Gastroesophageal sphincter (tissue), 3 donors: ENCODE measurements at regions not wholly inside any gene's neighbourhood (a gene's known extent, or its start where the extent isn't known, plus 50 kb on each side); places are given as distances from the start of the nearest gene placed in this dataset.

Experiments used
- EP300 ChIP-seq: sonication (generic); formaldehyde crosslinking; IDR thresholded peaks from one replicate; pipeline ENCODE4 v1.6.1; 2017; ENCODE audit warnings: antibody characterized with exemption, mild to moderate bottlenecking
- POLR2A ChIP-seq, 2 donors: fragments of 450-650 bp; IDR thresholded peaks; one replicate each; pipeline ENCODE4 v1.6.1; 2017; ENCODE audit warnings: antibody characterized with exemption in 2 of 2, mild to moderate bottlenecking in 2 of 2, moderate library complexity in 1 of 2
- POLR2AphosphoS5 ChIP-seq: sonication (generic); formaldehyde crosslinking; IDR thresholded peaks from one replicate; pipeline ENCODE4 v1.6.1; 2017; ENCODE audit warnings: antibody characterized with exemption
- TF ChIP-seq, protein P1 (sequence below), 4 experiments: fragments of 200-600 bp in 2 of 4; fragments of 450-650 bp in 2 of 4; sonication (generic) in 1 of 4; IDR thresholded peaks; one replicate each; pipeline ENCODE4 v1.5.1; 2017 to 2019; ENCODE audit warnings: antibody characterized with exemption in 4 of 4, mild to moderate bottlenecking in 2 of 4, moderate library complexity in 2 of 4

DNA sequence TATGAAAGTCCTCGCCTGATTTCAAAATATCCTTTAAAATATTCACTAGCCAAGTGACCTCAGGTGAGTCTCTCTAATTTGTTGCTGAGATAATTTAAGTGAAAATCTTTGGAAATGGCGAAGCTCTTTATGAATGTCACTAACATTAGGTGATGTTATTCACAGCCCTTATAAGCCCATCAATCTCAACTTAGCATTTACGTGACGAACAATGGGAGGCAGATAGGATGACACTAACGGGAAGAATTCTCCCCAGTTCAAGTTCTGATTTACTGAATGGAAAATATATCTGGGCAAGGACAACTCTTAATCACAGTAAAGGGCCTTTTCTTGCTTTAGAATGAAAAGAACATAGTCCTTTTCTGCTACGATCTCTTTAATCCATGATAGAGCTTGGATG lies 378.7 kb downstream of the LIG4 start:
- TF ChIP-seq POLR2A (IDR thresholded peaks at IDR 0.05) (no peak), POLR2AphosphoS5 (no peak), EP300 (no peak)
- TF ChIP-seq, protein P1, sequence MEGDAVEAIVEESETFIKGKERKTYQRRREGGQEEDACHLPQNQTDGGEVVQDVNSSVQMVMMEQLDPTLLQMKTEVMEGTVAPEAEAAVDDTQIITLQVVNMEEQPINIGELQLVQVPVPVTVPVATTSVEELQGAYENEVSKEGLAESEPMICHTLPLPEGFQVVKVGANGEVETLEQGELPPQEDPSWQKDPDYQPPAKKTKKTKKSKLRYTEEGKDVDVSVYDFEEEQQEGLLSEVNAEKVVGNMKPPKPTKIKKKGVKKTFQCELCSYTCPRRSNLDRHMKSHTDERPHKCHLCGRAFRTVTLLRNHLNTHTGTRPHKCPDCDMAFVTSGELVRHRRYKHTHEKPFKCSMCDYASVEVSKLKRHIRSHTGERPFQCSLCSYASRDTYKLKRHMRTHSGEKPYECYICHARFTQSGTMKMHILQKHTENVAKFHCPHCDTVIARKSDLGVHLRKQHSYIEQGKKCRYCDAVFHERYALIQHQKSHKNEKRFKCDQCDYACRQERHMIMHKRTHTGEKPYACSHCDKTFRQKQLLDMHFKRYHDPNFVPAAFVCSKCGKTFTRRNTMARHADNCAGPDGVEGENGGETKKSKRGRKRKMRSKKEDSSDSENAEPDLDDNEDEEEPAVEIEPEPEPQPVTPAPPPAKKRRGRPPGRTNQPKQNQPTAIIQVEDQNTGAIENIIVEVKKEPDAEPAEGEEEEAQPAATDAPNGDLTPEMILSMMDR (IDR thresholded peaks at IDR 0.05) = no peak
